GM19452 (cell line): ENCODE measurements at regions not wholly inside any gene's neighbourhood (a gene's known extent, or its start where the extent isn't known, plus 50 kb on each side); places are given as distances from the start of the nearest gene placed in this dataset.

Source experiments
- ATAC-seq: cut with Tn5 transposase; IDR thresholded peaks from one replicate; pipeline ENCODE4 v1.9.1; 2021; ENCODE audit not compliant: unreplicated experiment

DNA sequence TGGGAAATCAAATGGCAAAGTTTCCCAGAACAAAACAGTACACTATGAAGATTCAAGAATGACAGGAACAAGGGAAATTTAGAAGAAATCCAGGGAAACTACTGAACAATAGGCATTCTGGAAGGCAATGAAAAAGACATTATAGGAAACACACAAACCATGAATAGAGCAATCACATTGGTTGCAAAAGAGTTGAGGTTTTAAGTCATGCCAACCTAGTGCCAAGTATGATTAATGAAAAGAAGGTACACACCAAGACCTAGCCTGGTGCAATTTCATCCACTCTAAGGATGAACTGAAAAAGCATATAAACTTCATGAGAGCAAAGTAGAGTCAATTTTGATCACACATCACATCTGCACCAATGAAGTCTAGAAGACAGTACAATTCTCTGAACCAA lies 326.9 kb downstream of the PDHA2 start:
- no peak for ATAC-seq

DNA sequence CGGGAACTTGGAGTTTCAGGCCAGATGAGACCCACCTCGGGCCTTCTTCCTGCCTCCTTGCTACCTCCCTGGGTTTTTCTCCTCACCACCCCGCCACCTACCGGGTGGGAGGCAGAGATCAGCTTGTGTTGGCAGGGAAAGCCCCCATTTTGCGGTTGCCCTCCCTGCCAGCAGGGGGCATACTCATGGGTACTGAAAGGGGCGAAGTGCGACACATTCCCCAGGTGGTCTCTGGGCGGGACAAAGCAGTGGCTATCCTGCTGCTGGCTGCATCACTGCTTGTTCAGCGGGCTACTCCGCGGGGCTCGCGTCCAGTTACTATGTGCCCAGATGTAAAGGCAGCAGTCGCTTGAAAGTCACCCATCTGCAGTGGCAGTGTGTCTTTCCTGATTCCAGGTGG lies 330.3 kb downstream of the PDHA2 start:
- no peak for ATAC-seq

DNA sequence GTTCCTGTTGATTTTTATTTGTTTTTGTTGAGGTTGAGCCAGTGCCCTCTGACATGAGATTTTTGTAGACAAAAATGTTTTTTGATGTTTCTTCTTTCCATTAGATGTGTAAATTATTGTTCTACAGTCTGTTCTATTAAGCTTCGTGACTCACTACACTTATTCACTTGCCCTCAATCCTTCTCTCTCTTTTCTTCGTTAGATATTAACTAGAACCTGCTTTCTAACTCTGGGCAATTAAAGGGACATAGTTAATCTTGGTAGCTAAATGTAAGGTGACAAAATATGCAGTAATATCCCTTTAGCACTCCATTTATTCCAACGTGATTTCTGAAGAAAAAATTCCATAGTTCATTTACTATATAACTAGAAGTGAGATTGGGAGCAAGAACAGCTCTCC lies 333.9 kb downstream of the PDHA2 start:
- no peak for ATAC-seq

DNA sequence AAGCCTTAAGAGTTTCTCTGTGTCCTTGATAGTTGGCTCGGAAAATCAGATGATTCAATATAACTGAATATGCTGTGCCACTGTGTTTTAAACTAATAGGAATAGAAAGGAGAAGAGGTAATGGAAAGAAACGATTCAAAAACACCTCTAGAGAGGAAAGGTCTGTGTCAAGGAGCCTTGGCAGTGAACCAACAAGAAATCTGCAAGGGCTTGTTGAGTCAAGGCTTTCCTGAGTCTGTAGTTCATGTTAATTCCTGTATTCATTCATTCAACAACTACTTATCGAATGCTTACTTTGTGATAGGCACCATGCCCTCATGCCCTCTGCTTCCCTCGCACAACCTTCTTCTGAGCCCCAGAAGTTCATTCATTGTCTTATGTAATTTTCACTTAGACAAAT lies 336.0 kb downstream of the PDHA2 start:
- ATAC-seq = no peak

DNA sequence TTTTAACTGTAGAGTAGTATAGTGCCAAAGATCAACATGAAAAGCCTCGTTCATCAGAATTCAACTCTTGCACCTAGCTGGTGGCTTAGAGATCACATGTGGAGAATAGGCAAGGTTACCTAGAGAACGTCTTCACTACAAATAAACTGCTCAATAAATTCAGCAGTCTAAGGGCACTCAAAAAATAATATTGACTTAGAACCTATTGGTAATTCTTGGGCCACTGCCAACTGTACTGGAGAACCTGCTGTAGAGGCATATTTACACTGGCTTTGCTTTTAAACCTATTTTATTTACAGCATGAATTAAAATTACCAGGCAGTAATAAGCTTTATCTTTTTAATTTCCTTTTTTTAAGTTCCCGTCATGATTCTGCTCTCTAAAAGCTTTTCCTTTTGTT lies 343.7 kb downstream of the PDHA2 start:
- ATAC-seq = no peak

DNA sequence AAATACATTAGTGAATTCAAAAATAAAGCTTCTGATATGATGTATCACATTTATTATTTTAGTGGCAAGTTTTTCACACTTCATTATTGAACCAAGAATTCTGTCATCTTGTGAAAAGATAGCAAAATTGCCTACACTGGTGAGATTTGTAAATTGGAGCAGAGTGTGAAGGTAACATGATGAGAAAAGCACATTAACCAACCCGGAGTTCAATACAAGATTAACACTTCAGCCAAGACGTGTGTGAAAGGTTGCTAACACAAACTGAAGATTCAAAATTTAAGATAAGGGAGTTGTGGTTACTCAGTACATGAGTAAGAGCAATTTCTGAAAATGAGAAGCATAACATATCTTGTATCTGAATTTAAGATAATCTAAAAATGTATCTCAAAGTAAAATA lies 346.7 kb downstream of the PDHA2 start:
- ATAC-seq = no peak

DNA sequence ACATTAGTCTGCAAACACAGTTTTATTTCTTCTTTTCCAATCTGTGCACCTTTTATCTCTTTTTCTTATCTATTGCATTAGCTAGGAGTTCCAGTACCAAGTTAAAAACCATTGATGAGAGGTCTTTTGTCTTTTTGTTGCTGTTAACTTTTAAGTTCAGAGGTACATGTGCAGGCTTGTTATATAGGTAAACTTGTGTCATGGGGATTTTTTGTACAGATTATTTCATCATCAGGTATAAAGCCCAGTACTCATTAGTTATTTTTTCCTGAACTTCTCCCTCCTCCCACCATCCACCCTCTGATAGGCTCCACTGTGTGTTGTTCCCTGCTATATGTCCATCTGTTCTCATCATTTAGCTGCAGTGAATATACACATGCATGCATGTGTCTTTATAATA lies 349.9 kb downstream of the PDHA2 start:
- no peak for ATAC-seq

DNA sequence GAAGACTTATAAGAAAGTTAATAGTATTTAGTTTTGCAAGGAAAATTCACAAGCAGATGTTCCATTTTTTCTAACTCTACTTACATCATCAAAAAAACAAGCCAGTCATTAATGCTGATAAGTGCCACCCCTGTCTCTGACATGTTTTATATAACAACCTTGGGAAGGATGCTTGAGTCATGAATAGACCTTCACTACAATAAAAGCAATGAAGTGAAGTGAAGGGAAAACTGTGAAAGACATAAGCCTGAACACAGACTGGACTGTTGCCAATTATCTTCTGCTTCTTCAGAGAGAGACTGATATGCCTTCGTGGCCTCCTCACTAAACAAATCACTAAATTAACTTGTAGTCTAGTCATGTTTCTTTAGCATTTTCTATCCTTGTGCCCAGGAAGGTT lies 353.2 kb downstream of the PDHA2 start:
- no peak for ATAC-seq

DNA sequence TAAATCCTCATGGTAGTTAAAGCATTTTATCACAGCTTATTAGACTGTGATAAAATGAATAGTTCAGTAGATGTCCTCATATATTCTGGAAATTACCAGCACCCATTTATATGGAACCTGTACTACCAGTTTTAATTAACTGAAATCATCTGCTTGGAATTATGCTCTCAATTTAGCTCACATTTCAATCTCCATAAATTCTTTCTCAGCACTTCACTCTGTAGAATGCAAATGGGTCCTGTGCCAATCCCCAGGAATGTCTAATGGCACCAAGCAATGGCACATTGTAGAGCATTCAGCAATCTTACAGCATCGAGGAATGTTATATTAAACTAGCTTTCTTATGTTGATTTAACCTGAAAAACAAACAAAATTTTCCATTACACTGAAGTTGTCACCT lies 355.1 kb downstream of the PDHA2 start:
- no peak for ATAC-seq

DNA sequence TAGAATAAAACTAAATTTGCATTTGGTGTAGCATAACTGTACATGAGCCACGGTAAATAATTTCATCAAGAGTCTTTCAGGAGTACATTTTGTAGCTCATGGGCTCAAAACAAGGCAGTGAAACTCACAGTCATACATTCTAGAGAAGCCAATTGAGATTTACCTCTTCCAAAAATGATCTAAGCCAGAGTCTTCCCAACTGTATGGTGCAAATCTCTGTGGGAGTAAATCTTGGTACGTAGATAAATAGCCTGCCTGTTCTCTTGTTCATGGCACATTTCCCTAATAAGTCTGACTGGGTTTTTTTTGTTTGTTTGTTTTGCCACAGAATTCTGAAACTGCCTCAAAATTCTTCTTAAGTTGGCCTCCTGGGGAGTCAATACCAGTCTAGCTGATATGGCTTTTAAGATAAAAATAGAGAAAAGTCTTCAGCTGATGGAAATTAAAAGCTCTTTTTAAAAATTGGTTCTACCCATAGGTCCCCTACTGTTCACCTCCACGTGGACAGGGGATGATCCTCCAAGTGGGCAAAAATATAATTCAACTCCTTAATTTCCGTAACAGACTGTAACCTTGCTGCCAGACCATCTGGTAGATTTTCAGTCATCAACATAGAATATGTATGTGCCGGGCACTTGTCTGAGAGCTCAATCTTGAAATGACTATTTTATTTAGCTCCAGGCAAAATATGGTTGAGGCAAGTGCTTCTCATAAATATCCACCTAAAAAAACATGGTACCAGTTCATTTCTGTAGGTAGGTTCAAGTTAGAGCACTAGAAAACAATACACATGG lies 365.4 kb downstream of the PDHA2 start:
- no peak for ATAC-seq

DNA sequence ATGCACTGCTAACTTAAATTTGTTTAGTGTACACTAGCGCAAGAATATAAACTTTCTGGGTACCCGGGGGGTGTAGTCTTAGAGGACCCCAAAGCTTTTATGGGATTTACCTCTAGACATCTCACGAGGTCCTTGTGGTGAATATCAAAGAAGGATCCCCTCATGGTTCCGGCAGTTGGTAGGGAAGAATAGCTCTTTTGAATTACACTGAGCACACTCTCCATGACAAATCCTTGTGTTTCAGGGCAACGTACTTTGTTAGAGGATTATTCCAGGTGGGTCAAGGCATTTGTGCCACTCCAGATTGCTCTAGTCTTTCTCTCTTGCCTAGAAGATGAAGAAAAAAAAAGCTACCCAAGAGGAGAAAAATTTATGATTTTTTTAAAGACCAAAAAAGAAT lies 387.6 kb downstream of the PDHA2 start:
- no peak for ATAC-seq

DNA sequence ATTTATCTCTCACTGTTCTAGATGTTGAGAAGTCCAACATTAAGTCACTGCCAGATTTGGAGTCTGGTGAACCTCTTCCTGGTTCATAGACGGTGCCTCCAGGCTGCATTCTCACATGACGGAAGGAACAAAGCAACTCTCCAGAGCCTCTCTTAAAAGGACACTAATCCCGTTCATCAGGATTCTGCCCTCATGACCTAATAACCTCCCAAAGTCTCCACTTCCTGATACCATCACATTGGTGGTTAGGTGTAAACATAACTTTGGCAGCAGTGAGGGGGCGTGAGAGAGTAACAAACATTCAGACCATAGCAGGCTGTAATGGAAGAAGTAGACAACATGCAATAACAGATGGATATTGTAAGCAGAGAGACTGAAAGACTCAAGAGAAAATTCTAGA lies 388.6 kb downstream of the PDHA2 start:
- ATAC-seq = no peak

DNA sequence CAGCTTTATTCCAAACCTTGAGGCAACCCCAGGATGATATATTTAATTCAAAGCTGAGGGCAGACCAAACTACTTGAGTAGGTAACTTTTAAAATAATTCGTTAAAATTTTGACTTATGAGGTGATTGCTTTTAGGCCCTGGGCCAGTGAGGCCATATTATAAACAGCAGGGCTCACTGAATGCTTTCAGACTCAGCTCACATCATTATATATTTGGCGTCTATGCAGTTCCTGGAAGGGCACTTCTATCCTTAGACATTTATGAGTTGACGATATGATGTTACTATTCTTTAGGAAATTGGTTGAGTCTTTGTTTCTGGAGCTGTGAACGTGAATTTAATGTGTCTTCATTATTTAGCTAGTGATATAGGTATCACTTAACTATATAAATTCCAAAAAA lies 400.1 kb downstream of the PDHA2 start:
- no peak for ATAC-seq

DNA sequence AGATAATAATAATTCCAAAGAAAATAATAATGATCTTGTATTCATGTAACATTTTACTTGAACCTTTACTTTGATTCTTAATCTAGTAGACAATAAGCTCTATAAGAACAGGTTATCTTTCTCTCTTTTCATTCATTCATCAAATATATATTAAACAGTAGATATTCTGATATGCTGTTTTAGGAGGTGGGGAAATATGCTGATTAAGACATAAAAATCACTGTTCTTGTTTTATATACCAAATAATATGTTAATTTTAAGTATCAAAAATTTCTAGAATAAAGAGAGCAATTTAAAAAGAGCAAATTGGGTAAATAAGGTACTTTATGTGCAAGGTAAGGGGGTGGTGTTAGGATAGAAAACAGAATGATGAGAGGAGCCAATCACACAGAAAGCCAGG lies 401.9 kb downstream of the PDHA2 start:
- ATAC-seq = no peak

DNA sequence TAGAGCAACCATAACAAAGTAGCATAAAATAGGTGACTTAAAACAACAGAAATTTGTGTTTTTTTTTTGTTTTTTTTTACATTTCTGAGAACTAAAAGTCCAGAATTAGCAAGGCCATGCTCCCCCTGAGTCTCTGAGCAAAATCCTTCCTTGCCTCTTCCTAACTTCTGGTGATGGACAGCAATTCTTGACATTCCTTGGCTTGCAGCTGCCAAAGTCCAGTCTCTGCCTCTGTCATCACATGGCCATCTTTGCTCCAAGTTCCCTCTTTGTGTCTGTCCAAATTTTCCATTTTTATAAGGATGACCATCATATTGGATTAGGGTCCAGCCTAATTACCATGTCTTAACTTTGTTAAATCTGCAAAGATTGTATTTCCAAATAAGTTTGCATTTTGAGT lies 407.2 kb downstream of the PDHA2 start:
- no peak for ATAC-seq

DNA sequence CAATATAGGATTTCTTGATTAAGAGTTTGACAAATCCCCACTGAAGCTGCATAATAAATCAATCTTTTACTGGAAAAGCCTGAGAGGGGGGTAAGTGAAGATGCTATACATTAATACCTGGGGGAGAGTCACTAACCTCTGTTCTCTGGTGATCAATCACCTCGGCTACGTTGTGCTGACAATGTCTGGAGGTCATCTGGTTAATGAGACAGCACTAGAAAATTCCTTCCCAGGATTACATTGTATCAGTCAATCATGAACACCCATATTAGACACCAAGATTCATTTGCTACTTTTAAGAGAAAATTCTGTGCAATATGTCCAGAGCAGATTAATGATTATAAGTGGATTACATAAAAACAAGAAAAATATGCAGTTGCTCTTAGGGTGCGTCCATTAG lies 408.3 kb downstream of the PDHA2 start:
- no peak for ATAC-seq

DNA sequence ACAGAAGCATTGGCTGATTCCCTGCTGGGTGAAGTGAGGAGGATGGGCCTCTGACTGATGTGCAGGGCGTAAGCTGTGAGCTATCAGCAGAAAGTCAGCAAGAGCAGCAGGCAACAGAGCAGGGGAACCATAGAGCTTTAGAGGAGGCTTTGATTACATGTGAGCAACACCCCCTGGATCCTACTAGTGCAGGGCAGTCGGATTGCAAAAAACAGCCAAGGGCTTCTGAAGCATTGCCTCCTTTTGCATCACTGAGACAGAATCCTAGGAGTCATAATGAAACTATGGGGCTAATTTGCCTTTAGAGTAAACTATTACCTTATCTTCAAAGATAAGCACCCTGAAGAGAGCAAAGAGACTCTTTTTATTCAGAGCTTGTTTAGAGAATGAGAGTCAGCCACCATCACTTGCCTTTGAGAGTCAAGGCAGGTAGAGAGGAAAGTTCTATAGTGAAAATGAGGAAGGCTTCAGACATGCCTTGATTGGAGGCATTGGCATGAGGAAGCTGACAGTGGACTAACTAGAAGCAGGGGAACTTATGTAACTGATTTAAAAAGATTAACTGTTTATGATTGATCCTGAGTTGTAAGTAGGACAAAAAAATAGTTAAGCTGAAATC lies 420.3 kb downstream of the PDHA2 start:
- ATAC-seq = no peak

DNA sequence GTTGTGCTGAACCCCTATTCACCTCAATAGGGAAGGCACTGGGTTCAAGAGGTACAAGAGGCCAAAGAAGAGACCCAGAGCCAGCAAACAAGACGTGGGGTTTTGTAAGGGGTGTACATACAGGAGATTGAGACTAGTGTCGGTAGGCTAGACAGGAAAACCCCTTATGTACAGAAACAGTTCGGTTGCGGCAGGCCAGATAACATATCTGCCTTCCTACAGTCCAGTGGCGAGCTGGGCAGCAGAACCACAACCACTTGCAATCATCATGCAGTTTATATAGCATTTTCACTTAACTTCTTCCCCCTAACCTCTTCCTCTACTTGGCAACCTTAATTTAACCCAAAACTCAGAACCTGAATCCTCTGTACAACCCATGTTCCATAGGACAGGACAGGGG lies 422.2 kb downstream of the PDHA2 start:
- ATAC-seq = no peak

DNA sequence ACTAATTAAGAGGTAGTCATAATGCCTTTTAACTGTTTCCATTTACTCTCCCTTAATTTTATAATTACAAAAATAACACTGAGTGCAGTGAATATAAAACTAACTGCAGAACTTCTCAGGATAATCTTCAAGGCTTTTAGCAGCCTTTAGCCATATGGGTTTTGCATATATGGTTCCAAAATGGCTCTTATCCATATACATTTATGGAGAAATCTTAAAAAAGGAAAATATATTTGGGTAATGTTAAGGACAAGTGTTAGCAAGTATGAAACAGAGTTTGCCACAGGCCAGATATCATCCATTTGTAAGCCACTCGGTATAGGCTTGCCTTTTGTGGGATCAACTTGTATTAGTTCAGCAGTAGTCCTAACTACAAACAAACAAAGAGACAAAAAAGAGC lies 423.4 kb downstream of the PDHA2 start:
- ATAC-seq = no peak

DNA sequence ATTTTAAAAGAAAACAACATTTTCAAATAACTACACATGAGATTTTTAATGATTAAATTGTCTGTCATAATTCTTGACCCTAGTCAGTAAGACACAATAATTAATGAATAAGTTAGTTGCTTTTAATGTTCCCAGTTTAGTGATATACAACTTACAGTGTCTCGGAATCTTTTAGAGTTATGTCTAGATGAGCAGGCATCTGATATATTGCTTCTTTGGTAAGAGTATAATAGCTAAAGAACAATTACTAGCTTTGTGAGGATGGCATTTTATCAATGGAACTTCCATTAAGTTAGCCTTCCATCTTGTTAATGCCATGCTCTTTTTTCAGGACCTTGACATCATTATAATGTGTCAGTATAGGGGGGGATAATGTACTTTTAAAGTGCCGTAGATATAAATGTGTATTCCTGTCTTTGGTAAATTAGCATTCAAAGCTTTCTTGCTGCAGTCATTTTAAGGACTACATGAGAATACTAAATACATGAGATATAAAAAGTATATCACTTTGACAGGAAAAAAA lies 425.1 kb downstream of the PDHA2 start:
- ATAC-seq = no peak

DNA sequence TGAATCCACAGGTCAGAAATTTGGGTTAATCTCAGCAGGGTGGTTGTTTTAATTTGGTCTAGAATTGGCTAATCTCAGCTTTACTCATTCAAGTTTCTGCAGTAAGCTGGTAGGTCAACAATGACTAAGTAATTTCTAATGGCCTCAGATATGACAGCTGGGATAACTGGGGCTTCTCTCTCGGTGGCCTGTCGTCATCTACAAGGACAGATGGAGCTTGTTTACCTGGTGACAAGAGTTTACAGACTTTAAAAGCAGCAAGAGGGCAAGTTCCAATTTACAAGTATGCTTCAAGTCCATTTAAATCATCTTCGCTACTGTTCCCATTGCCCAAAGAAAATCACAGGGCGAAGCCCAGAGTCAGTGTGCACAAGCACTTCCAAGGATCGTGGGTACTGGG lies 453.9 kb downstream of the PDHA2 start:
- ATAC-seq = no peak

DNA sequence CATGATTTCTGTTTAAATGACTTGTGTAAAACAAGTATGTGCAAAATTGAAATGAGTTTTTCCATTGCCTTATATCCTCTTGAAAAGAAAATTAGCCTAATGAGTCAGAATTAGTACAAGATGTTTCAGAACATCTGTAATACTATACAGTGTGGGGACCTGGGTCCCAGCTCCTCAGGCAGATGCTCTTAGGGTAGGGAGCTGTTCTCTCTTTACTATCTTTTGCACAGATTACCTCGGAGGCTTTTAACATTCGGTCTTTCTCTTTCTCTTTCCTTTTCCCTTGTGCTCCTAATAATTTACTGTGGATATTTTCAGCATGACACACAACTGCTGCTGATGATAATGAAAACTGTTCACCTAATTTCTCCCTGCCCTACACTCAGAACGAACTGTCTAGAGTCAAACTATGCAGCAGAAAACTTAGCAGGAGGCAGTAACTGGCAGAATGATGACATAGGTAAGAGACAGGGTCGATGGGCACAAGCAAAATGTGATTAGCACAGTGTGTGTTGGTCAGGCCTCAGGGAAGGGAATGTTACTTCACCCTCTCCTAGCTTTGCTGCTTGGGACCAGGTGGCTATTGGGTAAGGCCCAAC lies 455.3 kb downstream of the PDHA2 start:
- ATAC-seq = no peak
